Effector memory CD8-positive, alpha-beta T cell (primary cell): ENCODE measurements at regions not wholly inside any gene's neighbourhood (a gene's known extent, or its start where the extent isn't known, plus 50 kb on each side); places are given as distances from the start of the nearest gene placed in this dataset.

Experiments used
- ATAC-seq: fragments of 150-1000 bp; cut with Tn5 transposase; replicated peaks from 2 replicates; pipeline ENCODE4 v1.10.0; 2021; ENCODE audit warnings: mild to moderate bottlenecking, moderate library complexity
- DNase-seq, 3 experiments: peaks; one replicate each; pipeline ENCODE4 v3.0.0; 2021
- H3K27ac Mint-ChIP-seq, 2 donors: one replicate each; pipeline ENCODE4 v1.8.0; 2022; ENCODE audit warnings: mild to moderate bottlenecking in 2 of 2, mixed read lengths in 2 of 2, moderate library complexity in 2 of 2
- H3K27me3 Mint-ChIP-seq, 2 donors: one replicate each; pipeline ENCODE4 v1.8.0; 2022; ENCODE audit warnings: mixed read lengths in 2 of 2
- H3K36me3 Mint-ChIP-seq: one replicate; pipeline ENCODE4 v1.8.0; 2022; ENCODE audit warnings: mild to moderate bottlenecking, moderate library complexity, mixed read lengths; ENCODE audit not compliant: insufficient read depth
- H3K4me1 Mint-ChIP-seq, 2 donors: one replicate each; pipeline ENCODE4 v1.8.0; 2022; ENCODE audit warnings: low read depth in 2 of 2, mixed read lengths in 2 of 2
- H3K4me3 Mint-ChIP-seq, 2 donors: one replicate each; pipeline ENCODE4 v1.8.0; 2022; ENCODE audit warnings: mild to moderate bottlenecking in 2 of 2, mixed read lengths in 2 of 2, moderate library complexity in 2 of 2
- H3K9me3 Mint-ChIP-seq, 2 donors: one replicate each; pipeline ENCODE4 v1.8.0; 2022; ENCODE audit warnings: mixed read lengths in 2 of 2

- DNase-seq (no peak), ATAC-seq (no peak)
- Mint-ChIP-seq H3K4me1 (no peaks in the 10 kb centered on the region), H3K27me3 (peaks cover 0 to 3% of the 10 kb centered on the region in 2 donors), H3K27ac (no peak overlapping the region), H3K9me3 (no peaks in the 10 kb centered on the region), H3K4me3 (no peak overlapping the region), H3K36me3 (no peaks in the 10 kb centered on the region)
These were observed 91.5 kb upstream of the SASH1 start for GRCh38 chr6:148250975-148251685.

GRCh38 chr6:148251891-148252290 is 90.7 kb upstream of the SASH1 start:
- Mint-ChIP-seq H3K36me3 (no peaks in the 10 kb centered on the region), H3K4me1 (no peaks in the 10 kb centered on the region), H3K27ac (no peak overlapping the region), H3K4me3 (no peak overlapping the region), H3K9me3 (no peaks in the 10 kb centered on the region), H3K27me3 (no peaks in the 10 kb centered on the region)
- no peak for DNase-seq
- no peak for ATAC-seq

GRCh38 chr6:148257810-148258209 is 84.8 kb upstream of the SASH1 start:
- Mint-ChIP-seq H3K9me3 (no peaks in the 10 kb centered on the region), H3K27me3 (peaks cover 7 to 29% of the 10 kb centered on the region in 2 donors), H3K4me3 (no peak overlapping the region), H3K36me3 (no peaks in the 10 kb centered on the region), H3K27ac (no peak overlapping the region), H3K4me1 (no peaks in the 10 kb centered on the region)
- DNase-seq = no peak
- no peak for ATAC-seq

- H3K9me3 Mint-ChIP-seq = no peaks in the 10 kb centered on the region
- no peaks in the 10 kb centered on the region for H3K36me3 Mint-ChIP-seq
- no peaks in the 10 kb centered on the region for H3K4me1 Mint-ChIP-seq
- ATAC-seq = no peak
- no peak for DNase-seq
- H3K27me3 Mint-ChIP-seq = peaks cover 7 to 38% of the 10 kb centered on the region in 2 donors
- no peak overlapping the region for H3K4me3 Mint-ChIP-seq
- no peak overlapping the region for H3K27ac Mint-ChIP-seq
These were observed 83.8 kb upstream of the SASH1 start for GRCh38 chr6:148258868-148259267.

- Mint-ChIP-seq H3K4me1 (no peaks in the 10 kb centered on the region), H3K27me3 (peaks cover 14 to 38% of the 10 kb centered on the region in 2 donors), H3K27ac (no peak overlapping the region), H3K9me3 (no peaks in the 10 kb centered on the region), H3K4me3 (no peak overlapping the region), H3K36me3 (no peaks in the 10 kb centered on the region)
- ATAC-seq = no peak
- no peak for DNase-seq
These were observed 81.2 kb upstream of the SASH1 start for GRCh38 chr6:148261470-148261869.

- Mint-ChIP-seq H3K27me3 (peaks cover 19 to 35% of the 10 kb centered on the region in 2 donors), H3K4me3 (no peak overlapping the region), H3K27ac (no peak overlapping the region)
These were observed 79.6 kb upstream of the SASH1 start for GRCh38 chr6:148263010-148263409.

GRCh38 chr6:148263961-148264360 is 78.7 kb upstream of the SASH1 start:
- DNase-seq (no peak), ATAC-seq (no peak)
- Mint-ChIP-seq H3K4me3 (no peak overlapping the region), H3K27ac (no peak overlapping the region), H3K4me1 (no peaks in the 10 kb centered on the region), H3K9me3 (no peaks in the 10 kb centered on the region), H3K36me3 (no peaks in the 10 kb centered on the region), H3K27me3 (peaks cover 19 to 27% of the 10 kb centered on the region in 2 donors)

More at GRCh38 chr6:148263010-148263409, 79.6 kb upstream of the SASH1 start:
- Mint-ChIP-seq H3K4me1 (no peaks in the 10 kb centered on the region), H3K36me3 (no peaks in the 10 kb centered on the region), H3K9me3 (no peaks in the 10 kb centered on the region)
- ATAC-seq (no peak), DNase-seq (no peak)

GRCh38 chr6:148265054-148265453 is 77.6 kb upstream of the SASH1 start:
- Mint-ChIP-seq H3K36me3 (no peaks in the 10 kb centered on the region), H3K4me3 (no peak overlapping the region), H3K4me1 (no peaks in the 10 kb centered on the region), H3K27ac (no peak overlapping the region), H3K9me3 (no peaks in the 10 kb centered on the region), H3K27me3 (peaks cover 19 to 22% of the 10 kb centered on the region in 2 donors)
- DNase-seq = no peak
- no peak for ATAC-seq

- peaks cover 10 to 18% of the 10 kb centered on the region in 2 donors for H3K27me3 Mint-ChIP-seq
- ATAC-seq (no peak), DNase-seq (no peak)
- H3K36me3 Mint-ChIP-seq = no peaks in the 10 kb centered on the region
- H3K4me1 Mint-ChIP-seq = no peaks in the 10 kb centered on the region
- H3K4me3 Mint-ChIP-seq = no peak overlapping the region
- no peak overlapping the region for H3K27ac Mint-ChIP-seq
- no peaks in the 10 kb centered on the region for H3K9me3 Mint-ChIP-seq
These were observed 73.3 kb upstream of the SASH1 start for GRCh38 chr6:148269386-148269785.

- DNase-seq = no peak
- Mint-ChIP-seq H3K4me1 (no peaks in the 10 kb centered on the region), H3K36me3 (no peaks in the 10 kb centered on the region), H3K4me3 (no peak overlapping the region), H3K9me3 (no peaks in the 10 kb centered on the region), H3K27me3 (peaks cover 12 to 17% of the 10 kb centered on the region in 2 donors), H3K27ac (no peak overlapping the region)
- ATAC-seq = no peak
These were observed 70.8 kb upstream of the SASH1 start for GRCh38 chr6:148271711-148272439.

GRCh38 chr6:148272597-148272996 is 70.0 kb upstream of the SASH1 start:
- Mint-ChIP-seq H3K4me3 (no peak overlapping the region), H3K4me1 (no peaks in the 10 kb centered on the region), H3K36me3 (no peaks in the 10 kb centered on the region), H3K27ac (no peak overlapping the region), H3K9me3 (no peaks in the 10 kb centered on the region), H3K27me3 (peaks cover 10 to 17% of the 10 kb centered on the region in 2 donors)
- ATAC-seq = no peak
- DNase-seq = no peak

GRCh38 chr6:148273962-148274752 is 68.5 kb upstream of the SASH1 start:
- Mint-ChIP-seq H3K36me3 (no peaks in the 10 kb centered on the region), H3K27ac (no peak overlapping the region), H3K4me1 (no peaks in the 10 kb centered on the region), H3K4me3 (no peak overlapping the region), H3K9me3 (no peaks in the 10 kb centered on the region), H3K27me3 (peaks cover 8 to 17% of the 10 kb centered on the region in 2 donors)
- no peak for DNase-seq
- ATAC-seq = no peak

- peaks cover 8 to 17% of the 10 kb centered on the region in 2 donors for H3K27me3 Mint-ChIP-seq
- H3K4me3 Mint-ChIP-seq = no peak overlapping the region
- no peaks in the 10 kb centered on the region for H3K9me3 Mint-ChIP-seq
- ATAC-seq (no peak), DNase-seq (no peak)
- no peaks in the 10 kb centered on the region for H3K4me1 Mint-ChIP-seq
- H3K27ac Mint-ChIP-seq = no peak overlapping the region
- no peaks in the 10 kb centered on the region for H3K36me3 Mint-ChIP-seq
These were observed 67.8 kb upstream of the SASH1 start for GRCh38 chr6:148274809-148275208.
